NCI-H2107 (cell line): ENCODE measurements at regions not wholly inside any gene's neighbourhood (a gene's known extent, or its start where the extent isn't known, plus 50 kb on each side); places are given as distances from the start of the nearest gene placed in this dataset.

ENCODE experiments used
- DNase-seq: peaks from one replicate; lab custom pipeline; 2025; lab: John Stamatoyannopoulos, UW

GRCh38 chr4:24476282-24476681 lies 108.1 kb downstream of the DHX15 start:
- DNase-seq, result no peak

GRCh38 chr4:24475756-24476155 lies 108.6 kb downstream of the DHX15 start:
- no peak for DNase-seq

DNA sequence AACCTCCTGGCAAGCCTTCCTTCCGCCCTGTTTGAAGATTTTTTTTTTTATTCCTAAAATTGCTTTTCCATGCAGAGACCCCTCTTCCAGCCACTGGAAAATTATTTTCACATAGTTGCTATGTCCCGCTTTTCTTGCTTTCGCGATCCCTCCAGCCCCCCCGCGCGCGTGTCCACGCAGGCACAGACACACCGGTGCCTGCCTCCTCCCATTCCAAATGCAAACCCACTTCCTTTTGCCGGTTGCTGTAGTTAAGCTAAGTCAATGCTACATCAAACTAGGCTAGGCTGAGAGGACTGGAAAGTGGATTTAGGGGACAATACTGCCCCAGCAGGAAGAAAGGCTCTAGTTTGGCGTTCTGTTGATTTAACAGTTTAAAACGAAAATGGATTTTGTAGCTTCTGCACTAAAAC lies 111.0 kb downstream of the DHX15 start:
- no peak for DNase-seq

GRCh38 chr4:24472514-24473308 lies 111.6 kb downstream of the DHX15 start:
- DNase-seq, result no peak

GRCh38 chr4:24472161-24472510 lies 112.2 kb downstream of the DHX15 start:
- DNase-seq, result no peak

DNA sequence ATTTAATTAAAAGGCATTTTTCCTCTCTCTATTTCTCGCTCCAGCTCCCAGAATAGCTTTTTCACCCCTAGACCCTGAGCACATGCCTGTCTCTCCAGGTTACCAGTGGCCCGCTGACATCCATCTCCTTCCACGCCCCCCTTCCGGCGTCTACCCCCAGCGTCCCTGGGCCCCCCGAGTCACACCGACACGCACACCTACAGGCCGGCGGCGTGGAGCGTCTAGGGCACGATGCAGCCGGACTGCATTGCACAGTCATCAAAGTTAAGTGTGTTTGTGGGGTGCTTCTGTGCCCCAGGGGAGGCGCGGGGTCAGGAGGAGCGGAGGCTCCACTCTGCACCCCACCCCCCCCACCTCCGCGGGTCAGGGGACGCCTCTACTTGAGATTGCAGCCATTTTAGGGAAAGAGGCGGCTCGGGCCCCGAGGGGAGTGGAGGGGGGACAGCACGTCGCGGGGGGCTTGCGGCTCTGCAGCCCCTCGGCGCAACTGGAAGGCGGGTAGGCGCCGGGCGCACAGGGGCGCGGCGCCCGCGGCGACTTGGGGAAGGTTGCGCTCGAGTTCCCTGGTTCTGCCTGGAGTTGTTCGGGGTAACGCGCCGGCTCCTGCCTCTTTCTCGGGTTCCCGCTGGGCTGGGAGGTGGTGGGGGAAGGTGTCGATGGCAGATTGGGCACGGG lies 112.7 kb downstream of the DHX15 start:
- DNase-seq, result no peak

- no peak for DNase-seq
Measured at GRCh38 chr4:24470666-24471485, 113.5 kb downstream of the DHX15 start.

DNA sequence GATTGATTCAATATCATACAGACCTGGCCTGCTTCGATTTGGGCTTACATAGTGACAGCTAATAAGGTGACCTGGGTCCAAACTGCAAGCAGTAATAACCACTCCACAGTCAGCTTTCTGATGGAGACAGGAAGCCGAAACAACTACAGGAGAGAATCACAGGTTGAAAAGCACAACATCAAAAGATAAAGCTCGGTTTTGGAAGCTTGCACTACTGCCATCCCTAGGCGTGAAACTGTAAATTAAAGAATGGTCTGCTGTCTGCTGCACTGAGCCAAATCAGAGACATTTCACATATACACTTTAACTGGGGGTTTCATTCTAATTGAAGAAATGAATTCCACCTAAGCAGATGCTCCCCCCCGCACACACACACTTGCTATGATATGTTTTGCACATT lies 116.3 kb downstream of the DHX15 start:
- no peak for DNase-seq

DNA sequence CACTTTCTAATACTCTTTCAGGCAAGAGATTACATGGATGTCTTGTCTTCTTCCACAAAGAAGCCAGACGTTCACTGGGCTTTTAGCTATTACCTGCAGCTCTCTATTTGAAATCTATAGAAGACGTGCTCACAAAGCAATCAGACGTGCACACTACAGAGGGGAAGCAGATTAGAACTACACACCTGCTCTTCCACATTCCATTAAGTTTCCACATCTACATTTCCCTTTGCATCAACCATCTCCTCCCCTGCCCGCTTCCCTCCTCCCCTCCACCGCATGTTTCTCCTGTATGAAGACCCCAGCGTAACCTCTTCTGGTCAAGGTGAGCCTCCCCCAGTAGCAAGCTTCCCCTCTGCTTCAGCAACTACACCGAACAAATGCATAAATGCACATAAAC lies 119.8 kb downstream of the DHX15 start:
- no peak for DNase-seq

GRCh38 chr4:24456431-24456830 lies 127.9 kb downstream of the DHX15 start:
- no peak for DNase-seq

DNA sequence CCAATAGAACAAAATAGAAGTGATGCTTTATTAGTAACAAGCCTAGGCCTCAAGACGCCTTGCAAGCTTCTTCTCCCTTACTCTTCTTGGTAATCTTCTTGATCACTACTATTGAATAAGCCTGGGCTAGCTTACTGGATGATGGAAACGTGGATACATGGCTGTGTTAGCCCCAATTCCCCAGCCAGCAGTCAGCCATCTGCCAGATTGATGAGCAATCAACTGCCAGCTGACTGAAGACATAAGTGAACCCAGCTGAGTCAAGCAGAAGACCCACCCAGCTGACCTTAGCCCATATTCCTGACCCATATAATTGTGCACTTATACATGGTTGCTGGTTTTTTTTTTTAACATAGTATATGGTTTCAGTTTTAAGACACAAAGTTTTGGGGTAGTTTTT lies 130.4 kb downstream of the DHX15 start:
- no peak for DNase-seq

DNA sequence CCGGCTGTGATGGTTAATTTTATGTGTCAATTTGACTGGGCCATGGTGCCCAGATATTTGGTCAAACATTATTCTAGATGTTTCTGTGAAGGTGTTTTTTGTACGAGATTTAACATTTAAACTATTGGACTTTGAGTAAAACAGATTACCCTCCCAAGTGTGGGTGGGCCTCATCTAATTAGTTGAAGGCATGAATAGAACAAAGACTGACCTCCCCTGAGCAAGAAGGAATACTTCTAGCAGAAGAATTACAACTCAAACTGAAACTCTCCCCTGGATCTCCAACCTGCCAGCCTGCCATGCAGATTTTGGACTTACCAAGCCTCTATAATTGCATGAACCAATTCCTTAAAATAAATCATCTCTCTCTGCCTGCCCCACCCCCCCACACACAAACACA lies 132.5 kb downstream of the DHX15 start:
- DNase-seq, result no peak

GRCh38 chr4:24443200-24443599 lies 141.2 kb downstream of the DHX15 start:
- no peak for DNase-seq

DNA sequence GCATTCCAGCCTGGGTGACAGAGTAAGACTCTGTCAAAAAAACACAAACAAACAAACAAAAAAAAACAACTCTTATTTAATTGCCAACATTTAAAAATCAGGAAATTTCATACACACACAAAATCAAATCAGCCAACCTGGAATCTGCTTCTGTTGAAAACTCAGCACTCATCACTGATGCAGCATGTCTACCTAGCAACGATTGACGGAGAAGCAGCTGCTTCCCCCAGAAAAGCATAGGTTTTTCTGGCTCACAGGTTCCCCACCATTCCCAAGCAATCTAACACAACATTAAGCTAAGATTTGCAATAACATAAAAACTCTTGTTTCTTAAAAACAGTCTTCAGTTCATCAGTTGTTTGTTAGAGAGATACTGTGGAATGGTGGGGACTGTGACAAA lies 143.6 kb downstream of the DHX15 start:
- DNase-seq, result no peak

- DNase-seq, result no peak
Measured at GRCh38 chr4:24434241-24434640, 150.1 kb downstream of the DHX15 start.

DNA sequence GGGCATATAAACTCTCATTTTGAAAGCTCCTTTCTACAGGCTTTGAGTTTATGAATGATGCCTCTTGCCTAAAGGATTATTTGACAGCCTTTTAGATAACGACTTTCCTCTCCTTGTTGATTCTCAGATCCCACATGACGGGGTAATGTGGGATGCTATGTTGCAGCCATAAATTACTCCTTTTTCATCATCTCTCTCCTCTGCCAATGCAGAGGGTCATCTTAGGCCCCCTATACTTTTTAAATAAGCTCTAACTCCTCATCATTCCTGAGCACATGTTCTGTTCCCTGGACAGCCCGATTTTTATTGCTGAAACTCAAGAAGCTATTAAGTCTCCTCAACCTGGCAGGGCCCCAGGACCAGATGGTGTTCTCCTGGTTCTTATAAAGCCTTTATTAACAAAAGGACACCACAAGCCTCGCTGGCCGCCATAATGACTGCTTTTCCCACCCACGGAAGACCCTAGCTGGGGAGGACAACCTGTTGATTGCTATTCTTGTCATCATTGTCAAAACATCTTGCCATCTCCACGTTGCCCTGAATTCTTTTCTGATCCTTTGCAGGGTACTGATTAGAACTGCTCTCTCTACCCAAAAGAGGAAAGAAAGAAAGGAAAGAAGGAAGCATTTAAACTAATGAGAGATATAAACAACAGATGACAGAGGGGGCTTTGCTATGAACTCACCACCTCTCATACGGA lies 150.7 kb downstream of the DHX15 start:
- no peak for DNase-seq

GRCh38 chr4:24428850-24429249 lies 155.5 kb downstream of the DHX15 start:
- DNase-seq, result no peak

DNA sequence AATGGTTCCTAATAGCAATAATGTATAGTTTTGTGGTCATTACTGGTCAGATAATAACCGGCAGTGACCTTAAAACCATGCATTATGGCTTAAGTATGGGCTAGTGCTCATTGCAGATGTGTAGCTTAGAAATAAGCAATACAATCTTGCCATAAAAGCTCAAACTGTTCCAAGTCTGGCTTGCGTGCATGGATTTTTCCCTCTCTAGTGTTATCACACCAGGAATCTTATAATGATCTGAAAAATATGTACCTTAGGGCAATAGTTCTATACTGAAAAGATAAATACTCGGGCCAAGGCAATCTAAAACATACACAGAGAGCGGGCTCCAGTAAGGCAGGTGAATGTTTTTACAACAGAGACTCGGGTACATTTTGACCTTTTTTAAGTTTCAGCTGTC lies 157.8 kb downstream of the DHX15 start:
- DNase-seq, result no peak

DNA sequence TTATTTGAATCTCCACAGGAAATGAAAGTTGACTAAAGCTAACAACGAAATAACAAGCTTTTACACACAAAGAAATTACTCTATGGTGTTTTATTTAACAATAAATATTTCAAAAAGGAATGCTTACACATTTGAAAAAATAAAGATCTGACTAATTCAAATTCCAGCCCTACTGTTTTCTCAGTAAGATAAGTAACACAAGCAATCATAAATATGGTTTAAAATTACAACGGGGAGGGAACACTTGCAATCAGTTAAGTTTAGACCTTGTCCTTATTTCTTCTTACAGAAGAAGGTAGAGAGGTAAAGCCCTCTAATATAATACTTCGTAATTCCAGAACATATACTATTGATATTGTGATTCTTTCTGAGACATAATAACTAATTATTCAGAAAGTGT lies 158.5 kb downstream of the DHX15 start:
- DNase-seq, result no peak

DNA sequence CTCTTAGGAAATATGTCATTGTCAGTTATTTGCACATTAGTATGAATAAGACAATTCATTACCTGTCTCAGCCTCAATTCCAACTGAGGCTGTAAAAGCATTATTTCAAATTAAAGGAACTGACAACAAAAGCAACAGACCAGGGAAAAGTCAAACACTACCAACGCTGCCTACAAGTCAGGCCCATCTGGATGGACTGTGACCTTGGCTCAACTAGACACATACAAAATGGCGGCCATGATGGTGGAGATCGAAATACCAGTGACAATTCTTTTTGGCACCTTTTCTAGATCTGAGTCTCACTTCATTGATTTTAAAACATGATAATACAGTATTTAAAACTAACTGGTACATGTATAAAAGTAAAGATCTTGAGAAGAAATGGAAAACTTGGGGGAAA lies 160.7 kb downstream of the DHX15 start:
- DNase-seq, result no peak

- DNase-seq, result no peak
Measured at GRCh38 chr4:24422644-24423043, 161.7 kb downstream of the DHX15 start.
